H9 (cell line): ENCODE measurements at regions not wholly inside any gene's neighbourhood (a gene's known extent, or its start where the extent isn't known, plus 50 kb on each side); places are given as distances from the start of the nearest gene placed in this dataset.

Experiments used
- DNase-seq: peaks from one replicate; pipeline ENCODE4 v3.0.0-alpha.2; 2017
- H2AFZ ChIP-seq: one replicate; pipeline ENCODE4 v1.6.1; 2013; ENCODE audit warnings: mild to moderate bottlenecking, low read length, control low read depth, moderate library complexity
- H2AK5ac ChIP-seq: 2 replicates; pipeline ENCODE4 v1.6.1; 2013; ENCODE audit warnings: low read length, control low read depth, mixed read lengths; ENCODE audit not compliant: insufficient read length
- H2BK120ac ChIP-seq: one replicate; pipeline ENCODE4 v1.6.1; 2013; ENCODE audit warnings: low read depth, mild to moderate bottlenecking, low read length, control low read depth, inconsistent platforms; ENCODE audit not compliant: poor library complexity, severe bottlenecking
- H2BK12ac ChIP-seq: 2 replicates; pipeline ENCODE4 v1.6.1; 2013; ENCODE audit warnings: low read length, control low read depth, mixed read lengths, low read depth; ENCODE audit not compliant: insufficient read length
- H2BK15ac ChIP-seq: 2 replicates; pipeline ENCODE4 v1.6.1; 2013; ENCODE audit warnings: low read depth, low read length, control low read depth
- H2BK20ac ChIP-seq: one replicate; pipeline ENCODE4 v1.6.1; 2013; ENCODE audit warnings: low read depth, mild to moderate bottlenecking, low read length, control low read depth, inconsistent platforms; ENCODE audit not compliant: poor library complexity, severe bottlenecking
- H2BK5ac ChIP-seq: 2 replicates; pipeline ENCODE4 v1.6.1; 2013; ENCODE audit warnings: low read length, control low read depth, mixed read lengths; ENCODE audit not compliant: insufficient read length
- H3K14ac ChIP-seq: 2 replicates; pipeline ENCODE4 v1.6.1; 2013; ENCODE audit warnings: low read length, control low read depth; ENCODE audit not compliant: insufficient read depth
- H3K18ac ChIP-seq: 2 replicates; pipeline ENCODE4 v1.6.1; 2013; ENCODE audit warnings: low read depth, mild to moderate bottlenecking, mixed read lengths, low read length, control low read depth; ENCODE audit not compliant: insufficient read length
- H3K23ac ChIP-seq: 2 replicates; pipeline ENCODE4 v1.6.1; 2013; ENCODE audit warnings: low read length, control low read depth, mixed read lengths, low read depth; ENCODE audit not compliant: insufficient read length
- H3K23me2 ChIP-seq: 2 replicates; pipeline ENCODE4 v1.6.1; 2013; ENCODE audit warnings: low read depth, mild to moderate bottlenecking, mixed read lengths, low read length, control low read depth; ENCODE audit not compliant: insufficient read length, poor library complexity, severe bottlenecking
- H3K27ac ChIP-seq: 2 replicates; pipeline ENCODE4 v1.5.1; 2013; ENCODE audit warnings: low read length, control low read depth, mixed read lengths, low read depth; ENCODE audit not compliant: insufficient read length
- H3K27me3 ChIP-seq: 2 replicates; pipeline ENCODE4 v1.6.1; 2013; ENCODE audit warnings: low read length, control low read depth, inconsistent platforms; ENCODE audit not compliant: insufficient read depth
- H3K4ac ChIP-seq: 2 replicates; pipeline ENCODE4 v1.6.1; 2013; ENCODE audit warnings: low read depth, mild to moderate bottlenecking, control low read depth, inconsistent platforms, low read length, moderate library complexity
- H3K4me1 ChIP-seq: 2 replicates; pipeline ENCODE4 v1.6.1; 2013; ENCODE audit warnings: low read length, control low read depth, inconsistent platforms; ENCODE audit not compliant: insufficient read depth
- H3K4me2 ChIP-seq: 2 replicates; pipeline ENCODE4 v1.6.1; 2013; ENCODE audit warnings: low read length, control low read depth, mixed read lengths; ENCODE audit not compliant: insufficient read length, insufficient read depth
- H3K56ac ChIP-seq: 2 replicates; pipeline ENCODE4 v1.6.1; 2013; ENCODE audit warnings: low read depth, mild to moderate bottlenecking, mixed read lengths, low read length, control low read depth; ENCODE audit not compliant: insufficient read length
- H3K79me1 ChIP-seq: 2 replicates; pipeline ENCODE4 v1.6.1; 2013; ENCODE audit warnings: low read depth, mild to moderate bottlenecking, moderate library complexity, low read length, control low read depth, inconsistent platforms; ENCODE audit not compliant: insufficient read depth, poor library complexity, severe bottlenecking
- H3K79me2 ChIP-seq: 2 replicates; pipeline ENCODE4 v1.6.1; 2013; ENCODE audit warnings: low read length, control low read depth, inconsistent platforms; ENCODE audit not compliant: insufficient read depth
- H3K9ac ChIP-seq: 2 replicates; pipeline ENCODE4 v1.6.1; 2013; ENCODE audit warnings: low read length, control low read depth, mixed read lengths; ENCODE audit not compliant: insufficient read length; ENCODE audit errors: extremely low read depth
- H3K9me3 ChIP-seq: one replicate; pipeline ENCODE4 v1.6.1; 2013; ENCODE audit warnings: low read depth, low read length, inconsistent platforms; ENCODE audit not compliant: control insufficient read depth
- H3T11ph ChIP-seq: one replicate; pipeline ENCODE4 v1.6.1; 2013; ENCODE audit warnings: mild to moderate bottlenecking, low read length, control low read depth, inconsistent platforms
- H4K20me1 ChIP-seq: one replicate; pipeline ENCODE4 v1.6.1; 2013; ENCODE audit not compliant: control insufficient read depth, insufficient read length, insufficient read depth
- H4K5ac ChIP-seq: 2 replicates; pipeline ENCODE4 v1.6.1; 2013; ENCODE audit warnings: low read depth, mild to moderate bottlenecking, mixed read lengths, low read length, control low read depth; ENCODE audit not compliant: insufficient read length
- H4K8ac ChIP-seq: replicated peaks from 2 replicates; pipeline ENCODE4 v1.6.1; 2013; ENCODE audit warnings: low read length, control low read depth, mixed read lengths, low read depth; ENCODE audit not compliant: insufficient read length
- H4K91ac ChIP-seq: 2 replicates; pipeline ENCODE4 v1.6.1; 2013; ENCODE audit warnings: low read depth, mild to moderate bottlenecking, moderate library complexity, mixed read lengths, low read length, control low read depth; ENCODE audit not compliant: insufficient read length
- H3K27ac Mint-ChIP-seq, 3 experiments: 2 replicates in 2 of 3; 3 replicates in 1 of 3; pipeline ENCODE4 v1.8.0; 2020 to 2021; ENCODE audit warnings: mixed read lengths in 3 of 3, mild to moderate bottlenecking in 1 of 3, moderate library complexity in 1 of 3
- H3K27me3 Mint-ChIP-seq: 2 replicates; pipeline ENCODE4 v1.8.0; 2021; ENCODE audit warnings: low read depth, mild to moderate bottlenecking, moderate library complexity, mixed read lengths
- H3K36me3 Mint-ChIP-seq, 3 experiments: 2 replicates in 2 of 3; 3 replicates in 1 of 3; pipeline ENCODE4 v1.8.0; 2020 to 2021; ENCODE audit warnings: low read depth in 3 of 3, mixed read lengths in 3 of 3; ENCODE audit not compliant: insufficient read depth in 1 of 3
- H3K4me1 Mint-ChIP-seq, 2 experiments: 2 replicates each; pipeline ENCODE4 v1.8.0; 2020; ENCODE audit warnings: mixed read lengths in 2 of 2
- H3K4me3 Mint-ChIP-seq, 2 experiments: 2 replicates in 1 of 2; 3 replicates in 1 of 2; pipeline ENCODE4 v1.8.0; 2020 to 2021; ENCODE audit warnings: mild to moderate bottlenecking in 2 of 2, mixed read lengths in 2 of 2, moderate library complexity in 1 of 2
- H3K9me3 Mint-ChIP-seq, 2 experiments: 2 replicates in 1 of 2; 3 replicates in 1 of 2; pipeline ENCODE4 v1.8.0; 2020; ENCODE audit warnings: mild to moderate bottlenecking in 2 of 2, mixed read lengths in 2 of 2, moderate library complexity in 1 of 2
- WGBS: extraction: QIAGEN DNeasy Blood & Tissue Kit; methylation state at CpG from one replicate; pipeline ENCODE4 v1.1.7; 2013; ENCODE audit warnings: missing lambda C conversion rate, low lambda C conversion rate, mixed read lengths; ENCODE audit not compliant: insufficient read length; ENCODE audit errors: extremely low coverage; 5-methylcytosine and 5-hydroxymethylcytosine counted together
- TF ChIP-seq, protein P1 (sequence below): fragments of 200-600 bp; sonication (generic); conservative IDR thresholded peaks from 3 replicates; pipeline ENCODE4 v1.8.0; 2021; ENCODE audit warnings: antibody characterized with exemption, mild to moderate bottlenecking

DNA sequence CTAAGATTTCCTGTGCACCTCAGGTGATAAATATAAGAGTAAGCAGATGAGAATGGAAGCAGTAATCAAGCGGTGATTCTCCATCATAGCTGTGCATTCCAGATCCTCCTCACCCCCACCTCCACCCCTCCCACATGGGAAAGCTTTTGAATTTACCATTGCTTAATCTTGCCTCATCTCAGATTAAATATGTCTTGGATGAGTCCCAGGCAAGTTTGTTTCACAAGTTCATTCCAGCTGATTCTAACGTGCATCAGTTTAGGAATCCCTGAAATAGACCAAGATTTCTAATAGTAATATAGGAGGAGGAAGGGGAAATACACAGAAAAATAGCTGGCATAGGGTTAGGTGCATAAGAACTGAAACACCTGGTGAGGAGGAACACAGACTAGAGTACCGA, 396.2 kb upstream of the KIF2B start:
- Histone ChIP-seq H3K23ac (no peak overlapping the region), H2BK12ac (no peak overlapping the region), H3K9ac (no peak overlapping the region), H3T11ph (no peak overlapping the region), H2AFZ (no peak overlapping the region), H3K79me1 (no peaks in the 10 kb centered on the region), H3K14ac (no peak overlapping the region), H3K9me3 (peaks cover 24% of the 10 kb centered on the region), H3K23me2 (no peaks in the 10 kb centered on the region), H2AK5ac (no peak overlapping the region), H2BK120ac (no peak overlapping the region), H2BK5ac (no peak overlapping the region), H4K91ac (no peak overlapping the region), H4K8ac (no peak overlapping the region), H4K5ac (no peak overlapping the region), H3K18ac (no peak overlapping the region), H2BK15ac (no peak overlapping the region), H3K4me1 (no peaks in the 10 kb centered on the region), H3K4me2 (no peak overlapping the region), H2BK20ac (no peak overlapping the region), H3K56ac (no peak overlapping the region), H3K4ac (no peak overlapping the region), H3K27me3 (no peaks in the 10 kb centered on the region), H3K27ac (no peak overlapping the region), H3K79me2 (no peaks in the 10 kb centered on the region), H4K20me1 (no peaks in the 10 kb centered on the region)
- TF ChIP-seq, protein P1, sequence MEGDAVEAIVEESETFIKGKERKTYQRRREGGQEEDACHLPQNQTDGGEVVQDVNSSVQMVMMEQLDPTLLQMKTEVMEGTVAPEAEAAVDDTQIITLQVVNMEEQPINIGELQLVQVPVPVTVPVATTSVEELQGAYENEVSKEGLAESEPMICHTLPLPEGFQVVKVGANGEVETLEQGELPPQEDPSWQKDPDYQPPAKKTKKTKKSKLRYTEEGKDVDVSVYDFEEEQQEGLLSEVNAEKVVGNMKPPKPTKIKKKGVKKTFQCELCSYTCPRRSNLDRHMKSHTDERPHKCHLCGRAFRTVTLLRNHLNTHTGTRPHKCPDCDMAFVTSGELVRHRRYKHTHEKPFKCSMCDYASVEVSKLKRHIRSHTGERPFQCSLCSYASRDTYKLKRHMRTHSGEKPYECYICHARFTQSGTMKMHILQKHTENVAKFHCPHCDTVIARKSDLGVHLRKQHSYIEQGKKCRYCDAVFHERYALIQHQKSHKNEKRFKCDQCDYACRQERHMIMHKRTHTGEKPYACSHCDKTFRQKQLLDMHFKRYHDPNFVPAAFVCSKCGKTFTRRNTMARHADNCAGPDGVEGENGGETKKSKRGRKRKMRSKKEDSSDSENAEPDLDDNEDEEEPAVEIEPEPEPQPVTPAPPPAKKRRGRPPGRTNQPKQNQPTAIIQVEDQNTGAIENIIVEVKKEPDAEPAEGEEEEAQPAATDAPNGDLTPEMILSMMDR: no peak
- Mint-ChIP-seq H3K9me3 (peaks cover 27 to 36% of the 10 kb centered on the region in 2 experiments), H3K4me1 (peaks cover 26 to 34% of the 10 kb centered on the region in 2 experiments), H3K27me3 (no peaks in the 10 kb centered on the region), H3K36me3 (peaks cover 32 to 53% (median 34%) of the 10 kb centered on the region in 3 experiments), H3K4me3 (no peak overlapping the region), H3K27ac (no peak overlapping the region)
- WGBS: no CpG with 5 or more reads among the region's 3 CpGs
- DNase-seq: no peak
